ENCODE measurements at regions not wholly inside any gene's neighbourhood (a gene's known extent, or its start where the extent isn't known, plus 50 kb on each side); places are given as distances from the start of the nearest gene placed in this dataset.

DNA sequence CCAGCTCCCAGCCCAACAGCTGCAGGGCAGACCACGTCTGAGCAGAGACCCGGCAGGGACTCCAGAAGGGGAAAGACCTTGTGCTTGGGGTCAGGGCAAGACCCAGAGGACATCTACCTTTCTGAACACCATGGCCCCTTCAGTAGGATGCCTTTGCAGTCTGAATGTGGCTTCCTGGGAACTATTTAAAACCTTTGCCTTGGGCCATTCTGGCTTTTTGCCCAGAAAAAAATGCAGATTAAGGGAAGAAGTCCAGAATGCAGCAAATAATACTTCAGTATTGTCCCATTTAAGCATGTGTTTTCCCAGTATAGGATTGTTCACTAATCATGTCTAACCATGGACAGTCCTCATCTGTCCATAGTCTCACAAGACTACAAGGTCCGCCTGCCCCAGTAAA is 67.5 kb upstream of the ERCC6L2 start:
- H2AFZ ChIP-seq (ENCODE audit: low read length): no peak overlapping the region
- in situ Hi-C loops (cut with HindIII; ENCODE audit: extremely low pct_ligation_motif_present, low pct_unique_long_range_greater_than_20kb): no loop called here
- CTCF ChIA-PET (ENCODE audit: low intra/inter-chr PET ratio, low total read pairs): no interaction called here

More for the DNA sequence above, 67.5 kb upstream of the ERCC6L2 start:
- no TSS peak for BruUV-seq (replicated peaks)
- 33% methylated on average over 3 of the region's 3 CpGs for WGBS (ENCODE audit: low lambda C conversion rate)
- no peak overlapping the region for H3K9ac ChIP-seq (ENCODE audit: insufficient read depth, low read depth, low read length)
- TF ChIP-seq SRY (CRISPR knock-in tag; IDR thresholded peaks at IDR 0.05) (no peak), GATAD2A (CRISPR knock-in tag; IDR thresholded peaks at IDR 0.05) (no peak), TBL1XR1 (IDR thresholded peaks at IDR 0.05; ENCODE audit: borderline replicate concordance, low read length, partially characterized antibody) (no peak), MATR3 (CRISPR knock-in tag; IDR thresholded peaks at IDR 0.05) (no peak), ZNF484 (CRISPR knock-in tag; IDR thresholded peaks at IDR 0.05; ENCODE audit: borderline replicate concordance, low read depth) (no peak), ERF (CRISPR knock-in tag; IDR thresholded peaks at IDR 0.05) (no peak), NKX3-1 (CRISPR knock-in tag; IDR thresholded peaks at IDR 0.05) (no peak), ATF7 (IDR thresholded peaks at IDR 0.05) (no peak), ATF7 (CRISPR knock-in tag; IDR thresholded peaks at IDR 0.05) (no peak), NR2F1 (CRISPR knock-in tag; IDR thresholded peaks at IDR 0.05) (no peak), RFXAP (CRISPR knock-in tag; IDR thresholded peaks at IDR 0.05; ENCODE audit: borderline replicate concordance) (no peak), FOXJ3 (CRISPR knock-in tag; IDR thresholded peaks at IDR 0.05; ENCODE audit: borderline replicate concordance) (no peak), BRCA1 (CRISPR knock-in tag; IDR thresholded peaks at IDR 0.05) (no peak), GABPB1 (CRISPR knock-in tag; IDR thresholded peaks at IDR 0.05) (no peak)
- TF ChIP-seq, protein P1, sequence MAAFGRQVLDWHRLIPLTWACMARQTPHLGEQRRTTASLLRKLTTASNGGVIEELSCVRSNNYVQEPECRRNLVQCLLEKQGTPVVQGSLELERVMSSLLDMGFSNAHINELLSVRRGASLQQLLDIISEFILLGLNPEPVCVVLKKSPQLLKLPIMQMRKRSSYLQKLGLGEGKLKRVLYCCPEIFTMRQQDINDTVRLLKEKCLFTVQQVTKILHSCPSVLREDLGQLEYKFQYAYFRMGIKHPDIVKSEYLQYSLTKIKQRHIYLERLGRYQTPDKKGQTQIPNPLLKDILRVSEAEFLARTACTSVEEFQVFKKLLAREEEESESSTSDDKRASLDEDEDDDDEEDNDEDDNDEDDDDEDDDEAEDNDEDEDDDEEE (CRISPR knock-in tag; IDR thresholded peaks at IDR 0.05): no peak
- TF ChIP-seq, protein P2, sequence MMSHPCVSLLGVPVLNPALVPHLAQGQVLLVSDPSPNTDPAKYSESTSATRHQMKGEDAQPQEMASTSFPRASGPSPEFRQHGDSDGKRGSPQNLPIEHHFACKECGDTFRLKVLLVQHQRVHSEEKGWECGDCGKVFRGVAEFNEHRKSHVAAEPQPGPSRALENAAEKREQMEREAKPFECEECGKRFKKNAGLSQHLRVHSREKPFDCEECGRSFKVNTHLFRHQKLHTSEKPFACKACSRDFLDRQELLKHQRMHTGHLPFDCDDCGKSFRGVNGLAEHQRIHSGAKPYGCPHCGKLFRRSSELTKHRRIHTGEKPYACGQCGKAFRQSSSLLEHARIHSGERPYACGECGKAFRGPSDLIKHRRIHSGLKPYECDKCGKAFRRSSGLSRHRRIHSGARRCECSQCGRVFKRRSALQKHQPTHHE (CRISPR knock-in tag; IDR thresholded peaks at IDR 0.05; ENCODE audit: borderline replicate concordance): no peak
- TF ChIP-seq, protein P3, sequence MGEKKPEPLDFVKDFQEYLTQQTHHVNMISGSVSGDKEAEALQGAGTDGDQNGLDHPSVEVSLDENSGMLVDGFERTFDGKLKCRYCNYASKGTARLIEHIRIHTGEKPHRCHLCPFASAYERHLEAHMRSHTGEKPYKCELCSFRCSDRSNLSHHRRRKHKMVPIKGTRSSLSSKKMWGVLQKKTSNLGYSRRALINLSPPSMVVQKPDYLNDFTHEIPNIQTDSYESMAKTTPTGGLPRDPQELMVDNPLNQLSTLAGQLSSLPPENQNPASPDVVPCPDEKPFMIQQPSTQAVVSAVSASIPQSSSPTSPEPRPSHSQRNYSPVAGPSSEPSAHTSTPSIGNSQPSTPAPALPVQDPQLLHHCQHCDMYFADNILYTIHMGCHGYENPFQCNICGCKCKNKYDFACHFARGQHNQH (CRISPR knock-in tag; IDR thresholded peaks at IDR 0.05): no peak
- TF ChIP-seq, protein P4, sequence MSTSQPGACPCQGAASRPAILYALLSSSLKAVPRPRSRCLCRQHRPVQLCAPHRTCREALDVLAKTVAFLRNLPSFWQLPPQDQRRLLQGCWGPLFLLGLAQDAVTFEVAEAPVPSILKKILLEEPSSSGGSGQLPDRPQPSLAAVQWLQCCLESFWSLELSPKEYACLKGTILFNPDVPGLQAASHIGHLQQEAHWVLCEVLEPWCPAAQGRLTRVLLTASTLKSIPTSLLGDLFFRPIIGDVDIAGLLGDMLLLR (CRISPR knock-in tag; IDR thresholded peaks at IDR 0.05): no peak
- H3K27me3 ChIP-seq (ENCODE audit: control insufficient read depth in 1 of 2, insufficient read depth in 2 of 2, low read length in 2 of 2): no peaks in the 10 kb centered on the region
- H3K4me2 ChIP-seq (ENCODE audit: low read depth, low read length): peak overlapping the region; percentile 58; the same call in 1 of the 2 replicates
- no peaks in the 10 kb centered on the region for H3K9me3 ChIP-seq (ENCODE audit: low read length)
- DNase-seq (ENCODE audit: low spot score) (no peak), FAIRE-seq (no peak), ATAC-seq (no peak)
- no peaks in the 10 kb centered on the region for H4K20me1 ChIP-seq (ENCODE audit: insufficient read depth, low read length)
- POLR2A ChIA-PET: interaction anchor here (1.0 kb wide), 1 partner anchor 26 kb away, joined by 4 read pairs; no protein-coding TSS in a partner anchor
- peaks cover 22% of the 10 kb centered on the region for H3K4me1 ChIP-seq (ENCODE audit: insufficient read depth, low read length)
- intact Hi-C loops (cut with micrococcal nuclease; ENCODE audit: unreplicated experiment): no loop called here
- no peaks in the 10 kb centered on the region for H3K79me2 ChIP-seq (ENCODE audit: insufficient read depth, low read length)
- H3K4me3 ChIP-seq (replicated peaks in 1 of 3; ENCODE audit: insufficient read depth in 1 of 3, low read depth in 2 of 3, low read length in 3 of 3): no peak overlapping the region
- no peak overlapping the region for H3K27ac ChIP-seq (ENCODE audit: extremely low read length, insufficient read depth, low read length)
- no peaks in the 10 kb centered on the region for H3K36me3 ChIP-seq (replicated peaks in 1 of 2; ENCODE audit: control insufficient read depth in 1 of 2, insufficient read depth in 2 of 2, low read length in 2 of 2)

All from HepG2 (cell line).